Adrenal gland (tissue), 9 donors: ENCODE measurements at regions not wholly inside any gene's neighbourhood (a gene's known extent, or its start where the extent isn't known, plus 50 kb on each side); places are given as distances from the start of the nearest gene placed in this dataset.

Experiments used
- DNase-seq, 7 donors: peaks; one replicate each; pipeline ENCODE4 v3.0.0-alpha.2; 2019 to 2020
- H3K27ac ChIP-seq, 5 donors: fragments of 200-600 bp; sonication (generic) in 4 of 5; 1 replicate in 3 of 5; 2 replicates in 2 of 5; pipeline versions ENCODE4 v1.5.1 to v1.8.0; 2016 to 2020; ENCODE audit warnings: mild to moderate bottlenecking in 1 of 5
- H3K27me3 ChIP-seq: fragments of 200-600 bp; 2 replicates; pipeline ENCODE4 v1.8.0; 2021
- H3K36me3 ChIP-seq, 2 donors: fragments of 200-600 bp; replicated peaks in 1 of 2; 1 replicate in 1 of 2; 2 replicates in 1 of 2; pipeline versions ENCODE4 v1.5.1 to v1.8.0; 2018 to 2022
- H3K4me1 ChIP-seq, 2 donors: fragments of 200-600 bp; replicated peaks in 1 of 2; 1 replicate in 1 of 2; 2 replicates in 1 of 2; pipeline versions ENCODE4 v1.5.1 to v1.8.0; 2018 to 2021
- H3K4me3 ChIP-seq, 4 donors: fragments of 200-600 bp; sonication (generic) in 3 of 4; one replicate each; pipeline ENCODE4 v1.5.1; 2016 to 2018
- H3K9me3 ChIP-seq, 3 donors: fragments of 200-600 bp; sonication (generic) in 1 of 3; replicated peaks in 1 of 3; 1 replicate in 2 of 3; 2 replicates in 1 of 3; pipeline versions ENCODE4 v1.5.1 to v1.8.0; 2016 to 2021
- POLR2A ChIP-seq, 2 donors: fragments of 450-650 bp; IDR thresholded peaks; one replicate each; pipeline ENCODE4 v1.6.1; 2017; ENCODE audit warnings: antibody characterized with exemption in 2 of 2, mild to moderate bottlenecking in 2 of 2, moderate library complexity in 1 of 2
- WGBS, 4 donors: extraction: QIAGEN DNeasy Blood & Tissue Kit in 2 of 4; methylation state at CpG; one replicate each; pipeline versions ENCODE4 v1.1.5 to v1.1.7; 2013 to 2017; 5-methylcytosine and 5-hydroxymethylcytosine counted together
- intact Hi-C, 2 donors: fragments of 100-400 bp; cut with DNase I; formaldehyde crosslinking; loops; one replicate each; pipeline versions ENCODE4 v1.14.1 to v1.15.0; 2022 to 2023
- TF ChIP-seq, protein P1 (sequence below), 6 experiments: fragments of 450-650 bp in 4 of 6; fragments of 200-600 bp in 2 of 6; sonication (generic) in 1 of 6; IDR thresholded peaks; 1 replicate in 5 of 6; 2 replicates in 1 of 6; pipeline versions ENCODE4 v1.5.1 to v1.8.0; 2016 to 2021; ENCODE audit warnings: antibody characterized with exemption in 6 of 6, mild to moderate bottlenecking in 2 of 6, moderate library complexity in 1 of 6
- donor health status: healthy with polysubstance abuse.
- donor health status: Bipolar disorder and iron deficiency.
- donor health status: DM: yes; HTN: yes; CAD: no.
- donor health status: DM: no; HTN: no; CAD: no.
- donor health status: DM: no; HTN: no; CAD: no.

DNA sequence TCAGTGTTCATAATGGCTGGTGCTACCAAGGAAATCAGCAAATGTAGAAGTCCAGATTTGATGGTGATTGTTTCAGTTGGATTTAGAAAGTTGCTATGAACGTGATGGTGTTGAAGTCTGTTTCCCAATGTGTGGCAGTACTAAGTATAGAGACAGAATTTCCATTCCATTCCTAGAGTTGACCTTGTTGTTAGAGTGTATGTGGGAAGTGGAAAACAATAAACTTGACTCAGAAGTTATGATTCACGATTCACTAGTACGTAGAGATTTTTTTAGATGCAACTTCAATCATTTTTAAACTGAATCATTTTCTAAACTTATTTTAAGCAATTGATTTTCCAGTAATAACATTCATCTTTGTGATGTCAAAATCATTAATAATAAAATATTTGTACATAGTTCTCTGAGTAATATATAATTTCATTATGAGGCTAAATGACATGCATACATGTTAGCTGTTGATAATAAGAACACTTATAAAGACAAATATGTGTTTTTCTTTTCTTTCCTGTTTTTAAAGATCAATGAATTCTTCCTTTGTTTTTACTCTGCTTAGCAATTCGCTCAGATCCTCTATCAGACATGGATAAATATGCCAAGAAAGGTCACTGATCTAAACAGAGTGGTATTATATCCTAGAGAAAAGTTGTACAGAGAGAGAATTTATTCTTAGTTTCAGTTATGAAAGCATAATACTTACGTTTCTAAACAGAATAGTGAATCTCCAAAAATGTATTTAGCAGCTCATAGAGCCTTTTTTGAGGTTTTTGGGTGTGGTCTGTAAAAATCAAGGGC lies 108.8 kb upstream of the GPR149 start:
- peaks cover 4% of the 10 kb centered on the region for H3K27me3 ChIP-seq
- no peak overlapping the region for H3K27ac ChIP-seq
- TF ChIP-seq, protein P1, sequence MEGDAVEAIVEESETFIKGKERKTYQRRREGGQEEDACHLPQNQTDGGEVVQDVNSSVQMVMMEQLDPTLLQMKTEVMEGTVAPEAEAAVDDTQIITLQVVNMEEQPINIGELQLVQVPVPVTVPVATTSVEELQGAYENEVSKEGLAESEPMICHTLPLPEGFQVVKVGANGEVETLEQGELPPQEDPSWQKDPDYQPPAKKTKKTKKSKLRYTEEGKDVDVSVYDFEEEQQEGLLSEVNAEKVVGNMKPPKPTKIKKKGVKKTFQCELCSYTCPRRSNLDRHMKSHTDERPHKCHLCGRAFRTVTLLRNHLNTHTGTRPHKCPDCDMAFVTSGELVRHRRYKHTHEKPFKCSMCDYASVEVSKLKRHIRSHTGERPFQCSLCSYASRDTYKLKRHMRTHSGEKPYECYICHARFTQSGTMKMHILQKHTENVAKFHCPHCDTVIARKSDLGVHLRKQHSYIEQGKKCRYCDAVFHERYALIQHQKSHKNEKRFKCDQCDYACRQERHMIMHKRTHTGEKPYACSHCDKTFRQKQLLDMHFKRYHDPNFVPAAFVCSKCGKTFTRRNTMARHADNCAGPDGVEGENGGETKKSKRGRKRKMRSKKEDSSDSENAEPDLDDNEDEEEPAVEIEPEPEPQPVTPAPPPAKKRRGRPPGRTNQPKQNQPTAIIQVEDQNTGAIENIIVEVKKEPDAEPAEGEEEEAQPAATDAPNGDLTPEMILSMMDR (IDR thresholded peaks at IDR 0.05): no peak
- TF ChIP-seq POLR2A (IDR thresholded peaks at IDR 0.05): no peak
- no peaks in the 10 kb centered on the region for H3K36me3 ChIP-seq
- WGBS, 4 donors: 32 to 40% (median 34%) methylated on average over 5 of the region's 5 CpGs
- peak overlapping the region in 1 of 4 donors; percentile 2 for H3K4me3 ChIP-seq
- intact Hi-C loops: no loop called here
- no peaks in the 10 kb centered on the region for H3K9me3 ChIP-seq
- no peaks in the 10 kb centered on the region for H3K4me1 ChIP-seq
- no peak for DNase-seq

DNA sequence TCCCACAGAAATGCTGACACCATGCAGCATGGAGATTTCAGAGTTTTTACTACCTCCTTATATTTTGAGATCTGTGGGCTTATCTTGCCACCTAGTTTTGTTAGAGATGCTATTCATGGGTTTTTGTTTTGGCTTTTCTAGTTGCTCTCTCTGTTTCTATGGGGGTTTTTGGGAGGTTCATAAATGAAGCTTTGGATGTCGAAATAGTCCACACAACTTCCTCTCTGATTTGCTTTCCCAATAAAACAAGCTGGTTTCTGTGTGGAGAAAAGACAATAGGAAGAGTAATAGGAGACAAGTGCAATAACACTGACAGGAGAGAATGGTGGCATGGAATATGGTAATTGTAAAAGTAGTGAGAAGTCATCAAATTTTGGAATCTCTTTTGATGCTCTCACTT lies 106.8 kb upstream of the GPR149 start:
- no peak for DNase-seq
- intact Hi-C loops: no loop called here
- Histone ChIP-seq H3K4me3 (no peak overlapping the region), H3K9me3 (no peaks in the 10 kb centered on the region), H3K27ac (no peak overlapping the region), H3K4me1 (no peaks in the 10 kb centered on the region), H3K27me3 (peaks cover 4% of the 10 kb centered on the region), H3K36me3 (no peaks in the 10 kb centered on the region)
- WGBS, 4 donors: 67 to 86% (median 74%) methylated on average over 1 of the region's 1 CpG
- TF ChIP-seq POLR2A (IDR thresholded peaks at IDR 0.05): no peak
- TF ChIP-seq, protein P1 (IDR thresholded peaks at IDR 0.05): no peak

DNA sequence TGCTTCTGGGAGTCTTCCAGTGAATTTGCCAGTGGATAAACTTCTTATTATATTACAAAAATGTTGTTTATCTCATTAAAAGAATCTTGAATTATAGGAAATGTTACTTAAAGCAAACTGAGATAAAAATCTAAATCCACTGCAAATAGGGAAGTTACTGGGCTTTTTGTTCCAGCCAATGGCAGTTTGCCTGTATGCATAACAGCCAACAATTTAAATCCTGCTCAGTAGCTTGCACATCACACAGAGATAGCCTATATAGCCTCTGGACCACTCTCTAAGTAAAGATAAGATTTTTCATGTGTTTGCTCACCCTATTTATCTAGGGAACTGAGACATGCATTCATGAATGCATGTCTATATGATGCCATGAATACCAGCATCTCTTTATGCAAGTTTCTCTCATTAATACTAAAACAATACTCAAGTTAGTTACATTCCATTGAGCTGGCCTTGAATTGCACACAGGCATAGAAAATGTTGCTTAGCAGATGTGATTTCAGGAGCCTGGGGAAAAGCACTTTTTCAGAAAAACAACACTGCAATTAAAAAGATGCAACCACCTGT lies 92.1 kb upstream of the GPR149 start:
- intact Hi-C loops: no loop called here
- Histone ChIP-seq H3K36me3 (no peaks in the 10 kb centered on the region), H3K9me3 (no peaks in the 10 kb centered on the region), H3K27me3 (no peaks in the 10 kb centered on the region), H3K4me3 (no peak overlapping the region), H3K27ac (no peak overlapping the region), H3K4me1 (no peaks in the 10 kb centered on the region)
- DNase-seq: no peak
- no peak for TF ChIP-seq POLR2A (IDR thresholded peaks at IDR 0.05)

DNA sequence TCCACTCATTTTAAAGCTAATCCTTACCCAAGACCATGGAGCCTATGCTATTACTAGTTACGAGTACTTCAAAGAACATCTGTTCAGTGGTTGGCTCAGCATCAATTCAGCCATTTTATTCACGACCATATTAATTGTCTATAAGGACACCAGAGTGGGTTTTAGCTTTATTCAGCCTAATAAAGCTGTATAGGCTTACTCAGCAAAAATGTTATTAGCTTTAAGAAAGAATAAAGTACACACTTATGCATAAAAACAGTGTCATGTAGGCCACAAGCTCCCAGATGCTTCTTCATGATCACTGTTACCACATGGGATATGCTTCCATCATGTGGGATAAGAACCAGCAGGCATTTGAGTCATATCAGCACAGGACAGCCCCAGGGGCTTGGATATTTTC lies 87.4 kb upstream of the GPR149 start:
- 70 to 72% (median 72%) methylated on average over 2 of the region's 2 CpGs for WGBS, 4 donors
- H3K9me3 ChIP-seq: no peaks in the 10 kb centered on the region
- DNase-seq: no peak
- no peaks in the 10 kb centered on the region for H3K36me3 ChIP-seq
- no peaks in the 10 kb centered on the region for H3K4me1 ChIP-seq
- TF ChIP-seq, protein P1 (IDR thresholded peaks at IDR 0.05): no peak
- no peak for TF ChIP-seq POLR2A (IDR thresholded peaks at IDR 0.05)
- no peak overlapping the region for H3K4me3 ChIP-seq
- no peak overlapping the region for H3K27ac ChIP-seq
- intact Hi-C loops: no loop called here
- no peaks in the 10 kb centered on the region for H3K27me3 ChIP-seq

DNA sequence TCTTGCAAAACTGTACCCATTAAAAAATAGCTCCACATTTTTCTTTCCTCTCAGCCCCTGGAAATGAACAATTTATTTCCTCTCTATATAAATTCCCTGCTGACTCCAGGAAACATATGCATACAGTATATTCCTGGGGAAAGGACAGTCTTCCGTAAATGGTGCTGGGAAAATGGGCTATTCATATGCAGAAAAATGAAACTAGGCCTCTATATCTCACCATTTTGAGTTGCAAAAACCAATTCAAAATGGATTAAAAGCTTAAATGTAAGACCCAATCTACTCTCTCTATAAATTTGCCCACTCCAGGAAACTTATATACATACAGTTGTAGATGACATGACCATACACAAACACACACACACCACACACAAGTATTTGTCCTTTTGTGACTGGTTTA lies 85.9 kb upstream of the GPR149 start:
- TF ChIP-seq POLR2A (IDR thresholded peaks at IDR 0.05): no peak
- TF ChIP-seq, protein P1 (IDR thresholded peaks at IDR 0.05): no peak
- no peak overlapping the region for H3K27ac ChIP-seq
- no peaks in the 10 kb centered on the region for H3K36me3 ChIP-seq
- no peak overlapping the region for H3K4me3 ChIP-seq
- 77 to 96% (median 87%) methylated on average over 1 of the region's 1 CpG for WGBS, 4 donors
- intact Hi-C loops: no loop called here
- H3K4me1 ChIP-seq: no peaks in the 10 kb centered on the region
- DNase-seq: no peak
- no peaks in the 10 kb centered on the region for H3K9me3 ChIP-seq
- H3K27me3 ChIP-seq: no peaks in the 10 kb centered on the region
